GM12878 (cell line): ENCODE measurements at regions not wholly inside any gene's neighbourhood (a gene's known extent, or its start where the extent isn't known, plus 50 kb on each side); places are given as distances from the start of the nearest gene placed in this dataset.

Experiments used
- ATAC-seq: fragments of 200-7000 bp; cut with Tn5 transposase; 3 replicates; pipeline ENCODE4 v1.9.1; 2020; ENCODE audit warnings: mild to moderate bottlenecking, moderate library complexity
- BruUV-seq: library from RNA; stranded (reverse); fragments of 400-500 nt; replicated peaks from 2 replicates; lab custom pipeline; 2021; lab: Mats Ljungman, UMichigan
- CTCF ChIA-PET: fragments of 300-600 bp; sonication (Branson Sonifier 250); formaldehyde crosslinking; extraction: SDS; loops from one replicate; lab custom pipeline; 2021; ENCODE audit warnings: inconsistent platforms; lab: Yijun Ruan, JAX
- POLR2A ChIA-PET: fragments of 350-600 bp; formaldehyde crosslinking; extraction: SDS; loops from one replicate; lab custom pipeline; 2021; ENCODE audit warnings: inconsistent platforms; lab: Charles Lee
- RAD21 ChIA-PET: fragments of 300-600 bp; sonication (Branson Sonifier 250); formaldehyde crosslinking; loops from one replicate; lab custom pipeline; 2023; ENCODE audit warnings: antibody characterized with exemption; ENCODE audit not compliant: unreplicated experiment; lab: Charles Lee
- SMC1A ChIA-PET: fragments of 300-600 bp; sonication (Branson Sonifier 250); formaldehyde crosslinking; loops from one replicate; lab custom pipeline; 2023; ENCODE audit not compliant: unreplicated experiment, uncharacterized antibody; lab: Charles Lee
- DNase-seq: peaks from one replicate; pipeline ENCODE4 v3.0.0-alpha.2; 2011; ENCODE audit warnings: low read depth, low spot score
- FAIRE-seq: peaks from 3 replicates; lab custom pipeline; 2011; peaks lifted over from hg19 to GRCh38; lab: Jason Lieb, UNC
- H2AFZ ChIP-seq: 2 replicates; pipeline ENCODE4 v1.6.0; 2011; ENCODE audit warnings: low read depth, low read length, control low read depth; ENCODE audit not compliant: control insufficient read depth
- H3K27ac ChIP-seq: 2 replicates; pipeline ENCODE4 v1.5.1; 2011; ENCODE audit warnings: control low read depth; ENCODE audit not compliant: control insufficient read depth, insufficient read depth
- H3K27me3 ChIP-seq, 2 experiments: replicated peaks in 1 of 2; 2 replicates each; pipeline versions ENCODE4 v1.6.0 to v1.6.1; 2011; ENCODE audit warnings: low read length in 1 of 2; ENCODE audit not compliant: control insufficient read depth in 2 of 2, insufficient read depth in 2 of 2
- H3K36me3 ChIP-seq, 2 experiments: 2 replicates each; pipeline ENCODE4 v1.5.1; 2011; ENCODE audit warnings: low read length in 1 of 2; ENCODE audit not compliant: control insufficient read depth in 2 of 2, insufficient read depth in 2 of 2
- H3K4me1 ChIP-seq: 2 replicates; pipeline ENCODE4 v1.6.1; 2011; ENCODE audit warnings: mild to moderate bottlenecking, low read length, moderate library complexity, mixed read lengths; ENCODE audit not compliant: control insufficient read depth, insufficient read depth
- H3K4me2 ChIP-seq: 2 replicates; pipeline ENCODE4 v1.6.0; 2011; ENCODE audit warnings: control low read depth; ENCODE audit not compliant: control insufficient read depth, insufficient read depth
- H3K4me3 ChIP-seq: fragments of 200-600 bp; sonication (generic); 2 replicates; pipeline ENCODE4 v1.5.1; 2016
- H3K79me2 ChIP-seq: 2 replicates; pipeline ENCODE4 v1.6.0; 2011; ENCODE audit warnings: low read length; ENCODE audit not compliant: control insufficient read depth, insufficient read depth
- H3K9ac ChIP-seq: 2 replicates; pipeline ENCODE4 v1.8.0; 2011; ENCODE audit warnings: low read length, control low read depth, mixed read lengths; ENCODE audit not compliant: control insufficient read depth, insufficient read depth
- H3K9me3 ChIP-seq: replicated peaks from 3 replicates; pipeline ENCODE4 v1.5.1; 2011; ENCODE audit warnings: mild to moderate bottlenecking, low read length; ENCODE audit not compliant: control insufficient read depth, insufficient read depth
- H4K20me1 ChIP-seq: 2 replicates; pipeline ENCODE4 v1.6.0; 2011; ENCODE audit not compliant: control insufficient read depth, insufficient read depth
- ASH2L ChIP-seq: fragments of 300-600, 200-600 bp; sonication (generic); IDR thresholded peaks from 2 replicates; pipeline ENCODE4 v1.6.1; 2017; ENCODE audit warnings: low read depth, mild to moderate bottlenecking, borderline replicate concordance
- BACH1 ChIP-seq: fragments of 450-650 bp; IDR thresholded peaks from 2 replicates; pipeline ENCODE4 v1.6.1; 2017; ENCODE audit warnings: mild to moderate bottlenecking, borderline replicate concordance
- CHD2 ChIP-seq: IDR thresholded peaks from 2 replicates; pipeline ENCODE4 v1.6.1; 2011; ENCODE audit warnings: low read depth, low read length, improper control_type of control experiment, borderline replicate concordance
- IKZF1 ChIP-seq: fragments of 450-650 bp; conservative IDR thresholded peaks from 2 replicates; pipeline ENCODE4 v1.6.1; 2017; ENCODE audit warnings: antibody characterized with exemption, mild to moderate bottlenecking
- MTA3 ChIP-seq: IDR thresholded peaks from 2 replicates; pipeline ENCODE4 v1.6.1; 2012; ENCODE audit warnings: low read length, inconsistent platforms, borderline replicate concordance
- MYC ChIP-seq: IDR thresholded peaks from 2 replicates; pipeline ENCODE4 v1.6.1; 2011; ENCODE audit warnings: mild to moderate bottlenecking, low read length, moderate library complexity, inconsistent platforms; ENCODE audit not compliant: insufficient read depth, insufficient replicate concordance, insufficient read length, severe bottlenecking
- POU2F2 ChIP-seq: IDR thresholded peaks from 3 replicates; pipeline ENCODE4 v1.6.1; 2011; ENCODE audit warnings: low read depth, mild to moderate bottlenecking, low read length, borderline replicate concordance
- SIX5 ChIP-seq: IDR thresholded peaks from 2 replicates; pipeline ENCODE4 v1.6.1; 2011; ENCODE audit warnings: mild to moderate bottlenecking, low read depth, low read length, moderate library complexity; ENCODE audit not compliant: severe bottlenecking
- SREBF2 ChIP-seq: IDR thresholded peaks from 2 replicates; pipeline ENCODE4 v1.6.1; 2012; ENCODE audit warnings: mild to moderate bottlenecking, low read length
- STAT3 ChIP-seq: IDR thresholded peaks from 2 replicates; pipeline ENCODE4 v1.6.1; 2011; ENCODE audit warnings: low read depth, low read length, improper control_type of control experiment
- TARDBP ChIP-seq: IDR thresholded peaks from 2 replicates; pipeline ENCODE4 v1.6.1; 2016; ENCODE audit warnings: borderline replicate concordance
- TCF7 ChIP-seq: IDR thresholded peaks from 2 replicates; pipeline ENCODE4 v1.6.1; 2014; ENCODE audit warnings: antibody characterized with exemption, borderline replicate concordance
- WGBS: methylation state at CpG from one replicate; pipeline ENCODE4 v1.1.6; 2016; ENCODE audit warnings: low lambda C conversion rate; ENCODE audit not compliant: insufficient replicate concordance, insufficient coverage; ENCODE audit errors: missing lambda C conversion rate; 5-methylcytosine and 5-hydroxymethylcytosine counted together
- in situ Hi-C: fragments of 300-500 bp; cut with MboI; formaldehyde crosslinking; loops from 9 replicates; pipeline ENCODE4 v1.14.3; 2018; ENCODE audit warnings: mixed read lengths
- intact Hi-C: fragments of 100-400 bp; cut with micrococcal nuclease; formaldehyde crosslinking; loops from one replicate; pipeline ENCODE4 v1.14.2; 2022; ENCODE audit not compliant: unreplicated experiment
- TF ChIP-seq, protein P1 (sequence below): fragments of 450-650 bp; IDR thresholded peaks from 2 replicates; pipeline ENCODE4 v1.6.1; 2018; ENCODE audit warnings: borderline replicate concordance, mild to moderate bottlenecking; ENCODE audit not compliant: partially characterized antibody
- TF ChIP-seq, protein P2 (sequence below): fragments of 150-350 bp; IDR thresholded peaks from 2 replicates; pipeline ENCODE4 v1.6.1; 2014; ENCODE audit warnings: mild to moderate bottlenecking, low read depth, low read length
- TF ChIP-seq, protein P3 (sequence below): fragments of 450-650 bp; IDR thresholded peaks from 2 replicates; pipeline ENCODE4 v1.6.1; 2017; ENCODE audit warnings: low read depth, mild to moderate bottlenecking, moderate library complexity

DNA sequence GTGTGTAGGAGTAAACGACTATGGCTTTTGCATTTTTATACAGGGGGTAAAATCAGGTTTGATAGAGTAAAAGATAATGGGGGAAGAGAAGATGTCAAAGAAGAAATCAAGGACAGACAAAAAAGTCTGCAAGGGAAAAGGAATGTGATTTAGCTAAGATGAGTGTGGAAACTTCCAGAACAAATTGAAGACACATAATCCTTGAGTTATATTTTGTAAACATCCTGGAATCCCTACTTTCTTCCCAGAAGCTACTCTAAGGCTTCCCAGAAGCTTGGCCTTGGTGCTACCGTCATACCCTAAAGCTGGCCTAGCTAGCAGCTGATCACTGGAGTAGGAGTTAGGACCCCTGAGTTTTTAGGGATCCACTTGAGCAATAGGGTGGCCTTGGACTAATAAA, 82.4 kb downstream of the BLID start:
- RAD21 ChIA-PET = no interaction called here

More for the DNA sequence above, 82.4 kb downstream of the BLID start:
- Histone ChIP-seq H3K4me2 (no peak overlapping the region), H3K27ac (no peak overlapping the region), H3K9ac (no peak overlapping the region), H3K9me3 (no peaks in the 10 kb centered on the region), H3K4me1 (no peaks in the 10 kb centered on the region), H3K4me3 (no peak overlapping the region), H3K79me2 (no peaks in the 10 kb centered on the region), H3K36me3 (no peaks in the 10 kb centered on the region), H3K27me3 (no peaks in the 10 kb centered on the region), H4K20me1 (no peaks in the 10 kb centered on the region), H2AFZ (no peak overlapping the region)
- in situ Hi-C loops = no loop called here
- no peak for ATAC-seq
- DNase-seq = no peak
- ChIA-PET POLR2A (no interaction called here), SMC1A (interaction anchor here (0.6 kb wide), 1 partner anchor 205 kb away, joined by 3 read pairs; no protein-coding TSS in a partner anchor), CTCF (no interaction called here)
- FAIRE-seq = no peak
- 3% methylated on average over 2 of the region's 2 CpGs for WGBS
- TF ChIP-seq, protein P1, sequence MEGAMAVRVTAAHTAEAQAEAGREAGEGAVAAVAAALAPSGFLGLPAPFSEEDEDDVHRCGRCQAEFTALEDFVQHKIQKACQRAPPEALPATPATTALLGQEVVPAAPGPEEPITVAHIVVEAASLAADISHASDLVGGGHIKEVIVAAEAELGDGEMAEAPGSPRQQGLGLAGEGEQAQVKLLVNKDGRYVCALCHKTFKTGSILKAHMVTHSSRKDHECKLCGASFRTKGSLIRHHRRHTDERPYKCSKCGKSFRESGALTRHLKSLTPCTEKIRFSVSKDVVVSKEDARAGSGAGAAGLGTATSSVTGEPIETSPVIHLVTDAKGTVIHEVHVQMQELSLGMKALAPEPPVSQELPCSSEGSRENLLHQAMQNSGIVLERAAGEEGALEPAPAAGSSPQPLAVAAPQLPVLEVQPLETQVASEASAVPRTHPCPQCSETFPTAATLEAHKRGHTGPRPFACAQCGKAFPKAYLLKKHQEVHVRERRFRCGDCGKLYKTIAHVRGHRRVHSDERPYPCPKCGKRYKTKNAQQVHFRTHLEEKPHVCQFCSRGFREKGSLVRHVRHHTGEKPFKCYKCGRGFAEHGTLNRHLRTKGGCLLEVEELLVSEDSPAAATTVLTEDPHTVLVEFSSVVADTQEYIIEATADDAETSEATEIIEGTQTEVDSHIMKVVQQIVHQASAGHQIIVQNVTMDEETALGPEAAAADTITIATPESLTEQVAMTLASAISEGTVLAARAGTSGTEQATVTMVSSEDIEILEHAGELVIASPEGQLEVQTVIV = no peak
- TF ChIP-seq TARDBP (no peak), SIX5 (no peak), SREBF2 (no peak), IKZF1 (no peak), ASH2L (no peak), STAT3 (no peak), POU2F2 (no peak), MYC (no peak), MTA3 (no peak), TCF7 (no peak), BACH1 (no peak), CHD2 (no peak)
- TF ChIP-seq, protein P2, sequence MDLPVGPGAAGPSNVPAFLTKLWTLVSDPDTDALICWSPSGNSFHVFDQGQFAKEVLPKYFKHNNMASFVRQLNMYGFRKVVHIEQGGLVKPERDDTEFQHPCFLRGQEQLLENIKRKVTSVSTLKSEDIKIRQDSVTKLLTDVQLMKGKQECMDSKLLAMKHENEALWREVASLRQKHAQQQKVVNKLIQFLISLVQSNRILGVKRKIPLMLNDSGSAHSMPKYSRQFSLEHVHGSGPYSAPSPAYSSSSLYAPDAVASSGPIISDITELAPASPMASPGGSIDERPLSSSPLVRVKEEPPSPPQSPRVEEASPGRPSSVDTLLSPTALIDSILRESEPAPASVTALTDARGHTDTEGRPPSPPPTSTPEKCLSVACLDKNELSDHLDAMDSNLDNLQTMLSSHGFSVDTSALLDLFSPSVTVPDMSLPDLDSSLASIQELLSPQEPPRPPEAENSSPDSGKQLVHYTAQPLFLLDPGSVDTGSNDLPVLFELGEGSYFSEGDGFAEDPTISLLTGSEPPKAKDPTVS = no peak
- TF ChIP-seq, protein P3, sequence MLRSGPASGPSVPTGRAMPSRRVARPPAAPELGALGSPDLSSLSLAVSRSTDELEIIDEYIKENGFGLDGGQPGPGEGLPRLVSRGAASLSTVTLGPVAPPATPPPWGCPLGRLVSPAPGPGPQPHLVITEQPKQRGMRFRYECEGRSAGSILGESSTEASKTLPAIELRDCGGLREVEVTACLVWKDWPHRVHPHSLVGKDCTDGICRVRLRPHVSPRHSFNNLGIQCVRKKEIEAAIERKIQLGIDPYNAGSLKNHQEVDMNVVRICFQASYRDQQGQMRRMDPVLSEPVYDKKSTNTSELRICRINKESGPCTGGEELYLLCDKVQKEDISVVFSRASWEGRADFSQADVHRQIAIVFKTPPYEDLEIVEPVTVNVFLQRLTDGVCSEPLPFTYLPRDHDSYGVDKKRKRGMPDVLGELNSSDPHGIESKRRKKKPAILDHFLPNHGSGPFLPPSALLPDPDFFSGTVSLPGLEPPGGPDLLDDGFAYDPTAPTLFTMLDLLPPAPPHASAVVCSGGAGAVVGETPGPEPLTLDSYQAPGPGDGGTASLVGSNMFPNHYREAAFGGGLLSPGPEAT = no peak
- intact Hi-C loops = no loop called here
- BruUV-seq = no TSS peak
